ENCODE measurements at regions not wholly inside any gene's neighbourhood (a gene's known extent, or its start where the extent isn't known, plus 50 kb on each side); places are given as distances from the start of the nearest gene placed in this dataset.

DNA sequence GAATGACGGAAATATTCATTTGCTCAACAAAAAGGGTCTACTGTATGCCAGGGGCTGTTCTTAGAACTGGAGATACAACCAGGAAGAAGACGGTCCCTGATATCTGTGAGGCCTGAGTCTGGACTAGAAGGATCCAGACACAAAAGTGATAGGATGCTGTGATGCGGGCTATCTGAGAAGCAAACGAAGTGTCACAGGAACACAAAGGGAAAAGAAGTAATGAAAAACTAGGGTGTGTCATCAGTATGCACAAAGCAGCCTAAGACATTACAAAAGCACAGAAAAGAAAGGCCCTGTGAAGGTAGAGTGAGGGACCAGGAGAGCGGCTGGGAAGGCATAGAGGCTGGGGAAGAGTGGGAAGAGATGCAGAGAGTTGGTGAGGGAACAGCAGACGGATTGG is 63.3 kb upstream of the C3orf80 start:
- TF ChIP-seq CTCF (IDR thresholded peaks at IDR 0.05; ENCODE audit: low read depth, low read length, missing input control) (no peak), FOXA1 (IDR thresholded peaks at IDR 0.05) (no peak), RAD21 (IDR thresholded peaks at IDR 0.05) (no peak)
- TF ChIP-seq, protein P1, sequence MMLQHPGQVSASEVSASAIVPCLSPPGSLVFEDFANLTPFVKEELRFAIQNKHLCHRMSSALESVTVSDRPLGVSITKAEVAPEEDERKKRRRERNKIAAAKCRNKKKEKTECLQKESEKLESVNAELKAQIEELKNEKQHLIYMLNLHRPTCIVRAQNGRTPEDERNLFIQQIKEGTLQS (IDR thresholded peaks at IDR 0.05): no peak

Measured in liver (tissue), 3 donors.